Non-pigmented ciliary epithelial cell (primary cell): ENCODE measurements at regions not wholly inside any gene's neighbourhood (a gene's known extent, or its start where the extent isn't known, plus 50 kb on each side); places are given as distances from the start of the nearest gene placed in this dataset.
"Not testable (repeated sequence)": the region's sequence is repeated elsewhere in the genome, so short reads cannot be mapped to it uniquely, and the experiment has no call there.

Experiments used
- DNase-seq: peaks from one replicate; pipeline ENCODE4 v3.0.0-alpha.2; 2010; ENCODE audit warnings: low read depth

DNA sequence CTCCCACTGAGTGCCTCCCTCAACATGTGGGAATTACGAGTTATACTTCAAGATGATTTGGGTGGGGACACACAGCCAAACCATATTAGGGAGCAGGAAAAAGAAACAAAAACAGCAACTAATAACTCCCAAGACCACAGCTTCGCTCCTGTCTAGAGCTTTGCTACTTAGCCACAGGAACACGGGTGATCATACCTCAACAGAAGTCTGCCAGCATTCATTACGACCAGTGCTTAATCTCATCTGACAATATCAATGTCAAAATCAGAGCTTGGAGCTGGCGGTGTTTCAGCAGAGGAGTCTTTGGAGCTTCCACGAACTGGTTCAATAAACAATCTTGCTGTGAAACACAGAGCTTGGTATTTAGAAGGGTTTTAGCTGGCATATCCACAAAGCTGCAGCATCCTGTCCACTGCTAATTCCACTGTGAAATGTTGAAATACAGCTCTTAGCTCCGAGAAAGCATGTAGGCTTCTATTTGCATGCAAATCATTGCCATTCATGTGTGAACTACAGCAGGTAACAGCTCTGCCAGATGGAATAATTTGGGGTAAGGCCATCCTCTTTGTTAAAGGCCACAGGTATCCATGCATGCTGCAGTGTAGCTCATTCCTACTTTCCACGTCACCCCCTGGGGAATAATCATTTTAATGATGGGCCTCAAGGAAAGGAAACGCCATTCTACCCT is 128.4 kb upstream of the GOT2 start:
- no peak for DNase-seq

DNA sequence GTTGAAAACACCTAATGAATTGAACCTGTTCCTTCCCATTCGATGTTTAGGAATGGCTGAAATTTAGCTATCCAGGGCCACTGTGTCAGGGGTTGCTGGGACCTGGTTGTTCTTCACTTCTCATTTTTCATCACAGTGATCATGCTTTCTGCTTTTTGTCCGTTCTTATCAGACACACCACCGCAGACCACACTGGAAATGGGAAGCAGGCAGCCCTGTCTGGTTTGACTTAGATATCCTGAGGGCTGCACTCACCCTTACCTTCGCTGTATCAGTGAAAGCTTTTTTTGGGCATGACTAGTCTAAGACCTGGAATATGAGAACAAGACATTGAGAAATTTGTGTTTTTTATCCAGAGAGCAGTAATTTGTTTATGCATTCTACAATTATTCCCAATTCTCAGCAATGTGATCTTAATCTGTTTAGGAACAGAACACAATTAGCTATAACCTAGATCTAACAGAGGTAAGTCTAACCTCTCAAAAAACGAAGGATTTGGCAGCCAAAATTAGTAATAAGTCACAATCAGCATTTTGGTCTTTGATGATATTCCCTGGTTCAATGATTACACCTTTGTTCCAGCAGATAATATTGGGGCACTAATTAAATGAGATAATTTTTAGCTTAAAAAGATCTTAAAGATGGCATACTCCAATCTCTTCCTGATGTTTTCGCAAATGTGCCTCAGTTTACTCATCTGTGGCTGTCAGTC is 126.0 kb upstream of the GOT2 start:
- no peak for DNase-seq

DNA sequence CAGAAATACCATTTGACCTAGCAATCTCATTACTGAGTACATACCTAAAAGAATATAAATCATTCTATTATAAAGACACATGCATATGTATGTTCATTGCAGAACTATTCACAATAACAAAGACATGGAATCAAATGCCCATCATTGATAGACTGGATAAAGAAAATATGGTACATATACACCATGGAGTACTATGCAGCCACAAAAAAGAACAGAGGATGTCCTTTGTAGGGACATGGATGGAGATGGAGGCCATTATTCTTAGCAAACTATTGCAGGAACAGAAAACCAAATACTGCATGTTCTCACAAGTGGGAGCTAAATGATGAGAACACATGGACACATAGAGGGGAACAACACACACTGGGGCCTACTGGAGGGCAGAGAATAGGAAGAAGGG is 124.5 kb upstream of the GOT2 start:
- DNase-seq, result not testable (repeated sequence)

DNA sequence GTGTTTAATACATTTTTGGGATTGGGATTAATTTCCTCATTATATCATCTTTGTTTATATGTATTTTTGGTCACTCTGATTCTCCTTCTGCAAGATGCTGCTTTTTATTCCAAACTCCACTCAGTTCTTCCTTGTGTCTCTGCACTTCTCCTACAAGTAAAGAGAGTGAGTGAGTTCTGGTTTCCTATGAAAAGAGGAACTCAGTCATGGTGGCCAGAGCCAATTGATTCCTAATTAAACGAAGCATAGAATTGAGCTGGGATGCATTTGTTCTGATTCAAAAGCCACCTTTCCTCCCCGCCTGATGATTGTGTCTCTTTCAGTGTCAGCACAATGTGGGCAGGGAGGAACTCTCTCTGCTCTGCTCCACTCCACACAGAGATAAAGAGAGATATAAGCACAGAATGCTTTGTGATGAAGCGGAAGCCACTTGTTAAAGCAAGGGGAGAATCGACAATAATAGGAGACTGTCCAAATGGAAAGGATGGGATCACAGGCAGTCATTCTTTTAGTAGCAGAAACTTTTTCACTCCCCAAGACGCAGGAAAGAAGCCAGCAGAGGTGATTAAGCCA is 121.3 kb upstream of the GOT2 start:
- DNase-seq, result no peak

DNA sequence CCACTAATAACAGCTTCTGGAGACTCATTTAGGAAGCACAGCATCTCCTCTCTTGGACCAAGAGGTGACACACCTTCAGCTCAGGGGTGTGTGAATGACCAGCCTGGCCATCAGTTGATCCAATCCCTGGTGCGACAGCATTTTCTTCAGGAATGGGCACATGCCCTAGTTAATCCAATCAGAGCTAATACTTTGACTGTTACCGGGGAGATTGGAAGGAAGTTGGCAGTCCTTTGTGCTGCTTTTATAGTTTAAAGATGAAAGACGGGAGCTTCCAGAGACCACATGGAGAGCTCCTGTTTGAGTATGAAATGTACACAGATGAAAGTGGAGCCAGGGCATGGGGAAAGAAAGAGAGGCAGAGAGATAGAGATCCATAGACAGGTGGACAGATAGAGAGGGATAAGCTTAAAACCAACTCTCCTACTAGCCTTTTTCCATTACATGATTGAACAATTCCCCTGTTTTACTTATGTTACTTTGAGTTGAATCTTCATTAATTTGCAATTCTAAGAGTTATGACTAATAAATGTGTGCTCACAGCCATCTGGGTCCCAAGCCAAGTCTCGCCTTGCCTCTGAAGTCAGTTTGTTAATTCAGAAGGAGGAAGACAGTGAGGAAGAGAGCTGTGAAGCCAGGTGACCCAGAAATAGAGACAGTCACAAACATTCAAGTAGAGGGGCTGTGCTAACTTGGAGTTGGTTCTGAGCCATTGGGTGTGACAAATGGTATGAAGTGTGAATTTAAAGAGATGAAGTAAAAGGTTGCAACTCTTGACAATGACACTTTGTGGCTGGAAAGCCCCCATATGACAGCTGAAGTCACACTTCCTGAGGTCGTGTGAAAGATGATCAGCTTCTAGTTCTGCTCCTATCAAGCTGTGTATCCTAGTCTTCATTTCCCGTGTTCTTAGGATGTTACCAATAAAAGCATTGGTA is 120.0 kb upstream of the GOT2 start:
- DNase-seq, result no peak

DNA sequence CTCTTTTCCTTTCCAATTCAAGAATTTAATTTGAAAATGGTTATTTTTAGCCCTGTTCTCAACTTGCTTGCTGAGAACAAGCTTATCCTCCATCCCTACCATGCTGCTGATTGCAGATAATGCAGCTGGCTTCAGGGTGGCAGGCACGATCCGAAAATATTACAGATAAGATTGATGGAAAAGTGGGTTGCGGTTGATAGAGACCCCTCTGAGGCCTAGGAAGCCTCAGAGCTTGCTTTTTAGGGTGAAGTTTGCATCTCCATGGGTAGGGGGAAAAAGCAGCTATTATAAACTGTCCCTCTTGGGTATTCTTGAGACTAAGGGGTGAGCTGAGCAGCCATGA is 116.5 kb upstream of the GOT2 start:
- no peak for DNase-seq

DNA sequence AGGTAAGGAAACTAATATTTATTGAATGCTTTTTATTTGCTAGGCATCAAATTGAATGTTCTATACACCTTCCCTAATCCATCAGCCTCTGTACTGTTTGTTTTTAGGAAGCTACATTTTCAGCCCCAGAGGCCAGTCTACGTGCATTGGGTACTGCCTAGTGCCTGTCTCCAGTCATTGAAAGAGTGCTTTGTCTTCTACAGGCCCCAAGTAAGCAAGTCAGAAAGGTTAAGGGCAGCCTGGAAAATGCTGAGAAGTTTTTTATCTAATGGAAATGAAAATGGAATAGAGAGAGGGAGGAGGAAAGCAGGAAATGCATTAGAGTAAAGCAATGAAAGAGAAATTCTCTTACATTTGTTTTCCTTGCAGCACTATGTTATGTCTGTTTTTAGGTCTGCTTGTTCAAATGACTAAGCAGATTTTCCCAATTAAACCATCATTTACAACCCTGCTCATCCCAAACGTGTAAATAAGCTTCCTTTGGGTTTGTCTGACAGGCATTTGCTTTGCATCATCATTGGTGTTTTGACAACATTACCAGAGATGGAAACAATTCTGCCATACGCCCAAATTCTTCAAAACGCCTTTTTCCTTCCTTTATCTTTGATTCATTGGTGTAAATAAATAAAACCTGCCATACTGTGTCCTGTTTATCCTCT is 116.0 kb upstream of the GOT2 start:
- no peak for DNase-seq

DNA sequence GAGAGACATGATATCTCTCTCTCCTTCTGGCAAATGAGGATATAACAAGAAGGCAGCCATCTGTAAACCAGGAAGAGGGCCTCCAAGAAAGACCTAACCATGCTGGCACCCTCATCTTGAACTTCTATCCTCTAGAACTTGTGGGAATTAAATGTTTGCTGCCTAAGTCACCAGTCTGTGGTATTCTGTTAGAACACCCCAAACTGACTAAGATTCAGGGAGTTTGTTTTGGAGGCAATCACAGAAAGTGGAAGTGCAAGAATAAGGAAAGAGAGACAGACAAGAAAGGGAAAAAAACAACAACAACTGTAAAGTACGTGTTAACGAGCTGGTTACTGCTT is 114.5 kb upstream of the GOT2 start:
- no peak for DNase-seq

DNA sequence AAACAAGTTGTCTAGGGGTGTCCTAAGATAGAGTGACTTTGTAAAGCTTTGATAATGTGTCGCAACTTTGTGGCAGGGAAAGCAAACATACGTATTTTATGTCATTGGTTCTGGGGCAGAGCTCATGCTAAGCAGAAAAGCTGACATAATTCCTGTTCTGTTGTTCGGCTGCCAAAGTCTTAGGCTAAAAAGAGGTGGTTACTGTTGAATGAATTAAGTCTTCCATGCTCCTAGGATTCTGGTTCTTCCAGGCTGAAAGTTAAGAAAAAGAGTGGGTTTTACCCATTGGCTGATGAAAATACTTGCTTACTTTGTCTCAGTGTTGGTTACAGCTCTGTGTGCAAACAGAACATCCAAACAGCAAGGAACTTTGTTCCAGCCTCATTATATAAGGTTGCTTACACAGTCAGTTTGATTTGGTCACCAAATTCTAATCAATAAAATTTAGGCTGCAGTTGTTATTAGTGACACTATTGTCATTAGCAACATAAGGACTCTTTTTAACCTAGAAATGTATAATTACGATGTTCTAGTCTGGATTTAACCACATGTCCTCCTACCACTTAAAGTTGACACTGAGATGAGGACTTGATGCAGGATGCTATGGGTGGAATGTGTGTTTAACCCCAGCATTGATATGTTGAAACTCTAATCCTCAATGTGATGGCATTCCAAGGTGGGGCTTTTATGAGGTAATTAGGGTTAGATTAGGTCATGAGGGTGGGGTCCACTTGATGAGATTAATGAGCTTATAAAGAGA is 114.0 kb upstream of the GOT2 start:
- DNase-seq, result no peak

DNA sequence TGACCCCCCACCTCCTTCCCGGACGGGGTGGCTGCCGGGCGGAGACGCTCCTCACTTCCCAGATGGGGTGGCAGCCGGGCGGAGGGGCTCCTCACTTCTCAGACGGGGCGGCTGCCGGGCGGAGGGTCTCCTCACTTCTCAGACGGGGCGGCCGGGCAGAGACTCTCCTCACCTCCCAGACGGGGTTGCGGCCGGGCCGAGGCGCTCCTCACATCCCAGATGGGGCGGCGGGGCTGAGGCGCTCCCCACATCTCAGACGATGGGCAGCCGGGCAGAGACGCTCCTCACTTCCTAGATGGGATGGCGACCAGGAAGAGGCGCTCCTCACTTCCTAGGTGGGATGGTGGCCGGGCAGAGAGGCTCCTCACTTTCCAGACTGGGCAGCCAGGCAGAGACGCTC is 112.1 kb upstream of the GOT2 start:
- not testable (repeated sequence) for DNase-seq

DNA sequence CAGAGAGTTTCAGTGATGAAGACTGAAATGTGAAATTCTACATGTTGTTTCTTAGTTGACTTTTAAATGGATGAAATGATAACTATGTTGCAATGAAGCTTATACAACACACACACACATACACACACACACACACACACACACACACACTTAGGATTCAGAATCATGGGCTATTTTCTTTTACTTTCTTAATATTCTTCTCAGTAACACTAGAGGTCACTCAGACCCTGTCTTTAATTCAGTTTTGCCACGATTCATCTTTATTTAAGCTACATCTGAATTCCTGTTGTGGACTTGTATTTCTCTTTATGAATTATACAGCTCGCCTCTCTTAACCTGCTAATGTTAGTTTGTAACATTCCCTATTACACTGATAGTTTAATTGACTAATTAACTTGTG is 109.6 kb upstream of the GOT2 start:
- DNase-seq, result peak; percentile 26

DNA sequence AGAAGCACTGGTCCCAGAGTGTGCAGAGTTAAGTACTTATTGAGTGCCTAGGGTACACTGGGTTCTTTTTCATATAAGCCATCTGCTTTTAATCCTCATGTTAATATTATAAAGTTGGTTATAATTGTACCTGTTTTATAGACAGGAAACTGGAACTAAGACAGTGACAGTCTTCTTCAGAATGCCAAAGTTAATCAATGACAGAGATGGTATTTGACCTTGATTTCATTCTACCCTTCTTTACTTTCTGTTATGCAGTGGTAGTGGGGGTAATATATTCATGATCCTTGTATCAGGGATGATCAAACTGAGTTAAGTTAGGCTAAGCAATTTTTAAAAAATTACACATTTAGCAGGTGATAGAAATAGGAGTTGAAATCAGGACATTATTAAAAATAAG is 108.6 kb upstream of the GOT2 start:
- DNase-seq, result no peak

DNA sequence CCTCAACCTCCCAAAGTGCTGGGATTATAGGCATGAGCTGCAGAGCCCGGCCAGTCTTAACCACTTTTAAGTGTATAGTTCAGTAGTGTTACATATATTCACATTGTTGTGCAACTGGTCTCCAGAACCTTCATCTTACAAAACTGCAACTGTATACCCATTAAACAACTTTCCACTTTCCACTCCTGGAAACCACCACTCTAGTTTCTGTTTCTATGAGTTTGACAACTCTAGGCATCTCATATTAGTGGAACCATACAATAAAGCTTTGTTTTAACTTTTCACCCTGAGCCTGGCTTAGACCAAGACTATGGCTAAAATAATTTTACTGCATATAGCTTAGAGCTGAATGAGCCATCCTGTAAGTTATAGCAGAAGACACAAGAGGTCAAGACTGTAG is 108.0 kb upstream of the GOT2 start:
- DNase-seq, result no peak

DNA sequence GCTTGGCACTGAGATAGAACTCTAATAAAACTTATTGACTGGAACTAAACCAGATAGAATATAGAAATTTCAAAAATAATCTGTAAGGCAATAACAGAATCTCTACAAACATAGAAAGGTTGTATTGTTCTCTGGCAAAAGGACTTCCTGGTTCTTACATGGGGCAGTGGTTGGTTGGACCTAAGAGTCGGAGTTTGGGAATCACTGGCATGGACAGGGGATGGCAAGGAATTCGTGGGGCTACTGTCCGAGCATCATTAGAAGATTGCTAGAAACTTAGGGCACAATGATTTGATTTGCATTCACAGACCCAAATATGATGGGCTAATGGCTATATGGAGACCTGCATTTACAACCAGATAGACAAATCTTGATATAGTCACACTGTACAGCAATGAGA is 103.8 kb upstream of the GOT2 start:
- no peak for DNase-seq

DNA sequence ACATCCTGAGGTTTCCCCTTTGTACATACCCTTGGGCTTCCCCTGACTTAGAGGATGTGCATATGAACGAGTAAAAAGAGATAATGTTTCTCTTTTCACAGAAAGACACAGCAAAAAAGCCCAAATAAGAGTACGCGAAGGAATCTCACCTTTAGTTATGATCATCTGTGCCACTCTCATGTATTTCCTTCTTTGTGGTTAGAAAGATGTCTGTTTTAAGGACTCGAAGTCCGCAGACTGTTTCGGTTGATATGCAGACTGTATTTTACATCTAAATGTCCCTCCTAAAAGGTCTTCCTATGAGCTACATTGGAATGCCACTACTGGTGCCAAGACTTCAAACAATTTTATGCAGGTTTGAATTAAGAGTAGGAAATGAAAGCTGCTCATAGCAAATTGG is 102.3 kb upstream of the GOT2 start:
- no peak for DNase-seq

DNA sequence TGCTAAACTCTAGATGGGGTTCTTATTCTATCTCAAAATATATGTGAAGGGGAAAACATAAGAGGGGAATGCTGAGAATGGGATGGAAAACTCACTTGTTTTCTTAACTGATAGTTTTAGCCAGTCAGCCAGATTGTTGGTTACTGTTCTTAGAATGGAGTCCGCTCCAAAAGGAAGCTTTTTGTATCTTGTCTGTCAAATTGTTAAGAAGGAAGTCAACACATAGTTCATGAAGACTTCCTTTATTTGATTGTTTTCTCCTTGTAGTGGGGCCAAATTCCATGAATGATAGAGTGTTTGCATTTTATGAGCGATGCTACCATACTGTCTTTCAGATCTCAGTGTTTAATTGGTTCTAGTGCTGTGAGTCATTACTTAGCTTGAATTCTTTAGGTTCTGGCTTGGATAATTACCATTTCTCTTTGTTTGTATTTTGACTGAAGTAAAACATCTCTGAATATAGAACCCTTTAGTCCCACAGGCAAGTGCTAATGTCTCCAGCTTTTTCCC is 98.3 kb upstream of the GOT2 start:
- DNase-seq, result no peak

DNA sequence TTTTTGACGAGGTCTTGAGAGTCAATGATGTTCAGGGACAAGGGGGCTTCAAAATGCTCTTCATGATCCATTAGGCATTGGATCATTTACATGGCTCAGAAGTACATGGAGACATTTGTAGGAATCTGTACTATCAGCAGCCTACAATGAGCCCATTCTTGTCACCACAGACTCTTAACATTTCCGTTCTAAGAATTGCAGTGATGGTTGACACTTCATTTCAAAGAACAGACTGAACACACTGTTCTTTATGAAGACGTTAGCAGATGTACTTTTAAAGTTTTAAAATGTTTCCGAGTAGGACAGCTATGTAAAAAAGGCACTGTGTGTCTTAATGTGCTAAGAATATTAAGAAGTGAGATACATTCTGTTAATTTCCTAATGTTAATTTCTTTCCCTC is 97.3 kb upstream of the GOT2 start:
- no peak for DNase-seq

DNA sequence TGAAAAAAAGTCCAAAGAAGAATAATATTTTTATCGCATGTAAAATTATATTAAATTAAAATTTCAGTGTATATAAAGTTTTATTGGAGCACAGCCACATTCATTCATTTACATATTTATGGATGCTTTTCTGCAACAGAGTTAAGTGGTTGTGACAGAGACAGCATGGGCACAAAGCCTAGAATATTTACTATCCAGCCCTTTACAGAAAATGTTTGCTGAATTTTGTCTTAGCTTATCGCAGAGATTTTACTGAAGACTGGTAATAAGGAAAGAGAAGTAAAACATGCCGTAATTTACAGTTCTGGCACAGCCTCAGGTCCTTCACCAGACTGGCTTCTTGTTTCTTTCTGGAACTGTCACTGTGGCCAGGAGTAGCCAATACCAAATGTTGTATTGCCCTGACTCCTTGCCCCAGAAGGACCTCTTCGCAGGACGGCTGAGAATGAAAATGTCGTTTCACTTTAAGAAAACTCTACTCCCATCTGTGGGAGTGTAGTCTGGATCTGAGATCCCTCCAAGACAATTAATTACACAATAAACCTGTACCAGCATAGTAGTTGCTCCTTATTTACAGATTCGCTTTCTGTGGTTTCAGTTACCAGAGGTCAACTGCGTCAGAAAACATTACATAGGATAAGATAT is 94.9 kb upstream of the GOT2 start:
- no peak for DNase-seq

DNA sequence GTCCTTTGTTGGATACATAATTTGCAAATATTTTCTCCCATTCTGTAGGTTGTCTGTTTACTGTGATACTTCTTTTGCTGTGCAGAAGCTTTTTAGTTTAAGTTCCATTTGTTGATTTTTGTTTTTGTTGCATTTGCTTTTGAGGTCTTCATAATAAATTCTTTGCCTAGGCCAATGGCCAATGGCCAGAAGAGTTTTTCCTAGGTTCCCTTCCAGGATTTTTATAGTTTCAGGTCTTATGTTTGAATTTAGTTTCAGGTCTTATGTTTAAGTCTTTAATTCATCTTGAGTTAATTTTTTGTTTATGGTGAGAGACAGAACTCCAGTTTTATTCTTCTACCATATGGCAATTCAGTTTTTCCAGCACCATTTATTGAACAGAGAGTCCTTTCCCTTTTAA is 90.1 kb upstream of the GOT2 start:
- DNase-seq, result no peak

DNA sequence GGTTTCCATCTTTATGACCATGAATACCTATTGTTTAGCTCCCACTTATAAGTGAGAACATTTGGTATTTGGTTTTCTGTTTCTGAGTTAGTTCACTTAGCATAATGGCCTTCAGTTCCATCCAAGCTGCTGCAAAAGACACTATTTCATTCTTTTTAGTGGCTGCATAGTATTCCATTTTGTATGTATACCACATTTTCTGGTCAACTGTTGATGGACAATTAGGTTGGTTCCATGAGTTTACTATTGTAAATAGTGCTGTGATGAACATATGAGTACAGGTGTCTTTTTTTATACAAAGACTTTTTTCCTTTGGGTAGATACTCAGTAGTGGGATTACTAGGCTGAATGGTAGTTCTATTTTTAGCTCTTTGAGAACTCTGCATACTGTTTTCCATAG is 87.8 kb upstream of the GOT2 start:
- no peak for DNase-seq

DNA sequence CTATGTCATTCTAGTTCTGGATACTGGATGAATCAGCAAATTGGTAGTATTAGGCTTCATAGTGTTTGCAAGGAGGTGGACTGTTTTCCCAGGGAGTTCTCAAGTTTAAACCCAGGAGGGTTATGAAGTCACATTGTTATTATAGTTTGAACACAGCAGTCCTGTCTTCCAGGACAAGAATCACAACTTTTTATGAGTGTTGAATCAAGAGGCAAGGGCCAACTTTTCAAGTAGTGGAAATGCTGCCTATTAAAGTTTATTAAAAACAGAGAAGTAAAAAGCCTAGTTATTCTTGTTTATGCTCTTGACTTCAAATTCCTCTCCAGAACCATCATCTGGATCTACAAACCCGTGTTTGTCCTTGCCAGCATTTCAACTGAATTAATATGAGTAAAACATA is 86.3 kb upstream of the GOT2 start:
- DNase-seq, result no peak
